ENCODE measurements at regions not wholly inside any gene's neighbourhood (a gene's known extent, or its start where the extent isn't known, plus 50 kb on each side); places are given as distances from the start of the nearest gene placed in this dataset.
"Not testable (repeated sequence)": the region's sequence is repeated elsewhere in the genome, so short reads cannot be mapped to it uniquely, and the experiment has no call there.

DNA sequence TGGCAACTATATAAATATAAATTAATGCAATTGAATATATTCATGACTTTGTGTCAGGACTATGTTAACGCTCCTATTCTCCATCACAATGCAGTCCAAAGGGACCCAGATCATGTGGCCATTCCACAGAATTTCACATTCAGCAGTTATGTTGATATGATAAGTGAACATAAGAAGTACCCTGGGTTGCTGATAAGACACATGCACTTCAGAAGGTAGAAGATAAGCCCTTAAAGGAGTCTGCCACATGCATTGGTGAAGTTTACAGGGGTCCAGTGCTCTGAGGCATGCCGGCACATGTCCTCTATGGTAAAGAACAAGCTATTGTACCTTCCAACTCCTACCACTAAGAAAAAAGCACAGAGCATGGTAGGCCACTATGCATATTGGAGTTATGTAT lies 76.4 kb downstream of the PHAX start:
- no peak for ATAC-seq (ENCODE audit: insufficient read depth, low read depth)
- Histone ChIP-seq H3K4me2 (ENCODE audit: insufficient read depth, low read length) (no peak overlapping the region), H3K9me3 (ENCODE audit: insufficient read depth, low read length, severe bottlenecking) (no peaks in the 10 kb centered on the region), H3K79me2 (ENCODE audit: insufficient read depth, low read length) (no peaks in the 10 kb centered on the region), H3K4me1 (ENCODE audit: insufficient read depth, low read length) (peaks cover 25% of the 10 kb centered on the region), H2AFZ (ENCODE audit: low read depth, low read length) (no peak overlapping the region), H3K27ac (ENCODE audit: low read length) (no peak overlapping the region), H3K27me3 (ENCODE audit: insufficient read depth, low read length, poor library complexity) (no peaks in the 10 kb centered on the region), H3K36me3 (ENCODE audit: insufficient read depth, low read length) (no peaks in the 10 kb centered on the region), H4K20me1 (ENCODE audit: insufficient read depth, low read length) (no peaks in the 10 kb centered on the region), H3K4me3 (ENCODE audit: low read depth in 1 of 2, low read length in 2 of 2) (no peak overlapping the region), H3K9ac (ENCODE audit: low read depth, low read length) (no peak overlapping the region)
- TF ChIP-seq CTCF (IDR thresholded peaks at IDR 0.05; ENCODE audit: borderline replicate concordance, extremely low read depth, low read length, poor library complexity, severe bottlenecking) = no peak
- TF ChIP-seq EZH2 (IDR thresholded peaks at IDR 0.05; ENCODE audit: borderline replicate concordance, low read depth, low read length, severe bottlenecking) = no peak
- no peak for DNase-seq

DNA sequence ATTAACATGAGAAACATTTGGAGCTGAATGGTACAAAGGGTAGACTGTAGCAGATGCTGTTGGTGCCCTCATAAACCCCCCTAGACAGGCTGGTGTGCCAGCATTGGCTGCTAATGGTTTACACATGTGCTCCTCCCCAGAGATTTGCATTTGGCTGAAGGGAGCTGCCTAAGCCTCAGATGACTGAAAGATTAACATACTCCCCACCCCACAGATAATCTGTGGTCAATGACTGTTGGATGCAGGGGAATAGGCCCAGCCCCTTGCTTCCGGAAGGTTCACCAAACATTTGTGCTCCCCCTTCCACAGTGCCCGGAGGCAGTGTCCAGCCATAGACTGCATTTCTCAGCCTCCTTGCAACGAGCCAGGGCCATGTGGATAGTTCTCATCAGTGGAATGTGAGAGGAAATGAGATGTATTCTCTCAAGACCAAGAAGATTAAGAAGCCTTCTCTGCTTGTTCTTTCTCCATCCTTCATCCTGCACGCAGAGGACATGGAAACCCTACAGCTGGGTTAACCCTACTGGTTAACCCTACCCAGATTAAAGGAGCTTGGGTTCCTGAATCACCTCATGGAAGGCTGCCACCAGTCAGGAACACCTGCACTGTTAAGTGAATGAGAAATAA lies 79.6 kb downstream of the PHAX start:
- Histone ChIP-seq H3K4me3 (ENCODE audit: low read depth in 1 of 2, low read length in 2 of 2) (no peak overlapping the region), H4K20me1 (ENCODE audit: insufficient read depth, low read length) (no peaks in the 10 kb centered on the region), H3K27ac (ENCODE audit: low read length) (peak overlapping the region; percentile 42; the same call in 1 of the 2 replicates), H3K79me2 (ENCODE audit: insufficient read depth, low read length) (no peaks in the 10 kb centered on the region), H3K4me2 (ENCODE audit: insufficient read depth, low read length) (no peak overlapping the region), H3K9me3 (ENCODE audit: insufficient read depth, low read length, severe bottlenecking) (no peaks in the 10 kb centered on the region), H3K27me3 (ENCODE audit: insufficient read depth, low read length, poor library complexity) (no peaks in the 10 kb centered on the region), H2AFZ (ENCODE audit: low read depth, low read length) (no peak overlapping the region), H3K4me1 (ENCODE audit: insufficient read depth, low read length) (peaks cover 32% of the 10 kb centered on the region), H3K36me3 (ENCODE audit: insufficient read depth, low read length) (no peaks in the 10 kb centered on the region), H3K9ac (ENCODE audit: low read depth, low read length) (no peak overlapping the region)
- ATAC-seq (ENCODE audit: insufficient read depth, low read depth) (peak; percentile 77), DNase-seq (peak; percentile 38)
- TF ChIP-seq EZH2 (IDR thresholded peaks at IDR 0.05; ENCODE audit: borderline replicate concordance, low read depth, low read length, severe bottlenecking) (no peak), CTCF (IDR thresholded peaks at IDR 0.05; ENCODE audit: borderline replicate concordance, extremely low read depth, low read length, poor library complexity, severe bottlenecking) (no peak)

- H2AFZ ChIP-seq (ENCODE audit: low read depth, low read length); DNase-seq; H3K4me3 ChIP-seq (ENCODE audit: low read depth in 1 of 2, low read length in 2 of 2); ATAC-seq (ENCODE audit: insufficient read depth, low read depth); H3K36me3 ChIP-seq (ENCODE audit: insufficient read depth, low read length); H4K20me1 ChIP-seq (ENCODE audit: insufficient read depth, low read length); H3K79me2 ChIP-seq (ENCODE audit: insufficient read depth, low read length); H3K9ac ChIP-seq (ENCODE audit: low read depth, low read length); H3K9me3 ChIP-seq (ENCODE audit: insufficient read depth, low read length, severe bottlenecking); H3K4me2 ChIP-seq (ENCODE audit: insufficient read depth, low read length); H3K27me3 ChIP-seq (ENCODE audit: insufficient read depth, low read length, poor library complexity); H3K27ac ChIP-seq (ENCODE audit: low read length): not testable (repeated sequence)
- peaks cover 40% of the 10 kb centered on the region for H3K4me1 ChIP-seq (ENCODE audit: insufficient read depth, low read length)
These were observed 80.6 kb downstream of the PHAX start for GRCh38 chr5:126681314-126681713.

DNA sequence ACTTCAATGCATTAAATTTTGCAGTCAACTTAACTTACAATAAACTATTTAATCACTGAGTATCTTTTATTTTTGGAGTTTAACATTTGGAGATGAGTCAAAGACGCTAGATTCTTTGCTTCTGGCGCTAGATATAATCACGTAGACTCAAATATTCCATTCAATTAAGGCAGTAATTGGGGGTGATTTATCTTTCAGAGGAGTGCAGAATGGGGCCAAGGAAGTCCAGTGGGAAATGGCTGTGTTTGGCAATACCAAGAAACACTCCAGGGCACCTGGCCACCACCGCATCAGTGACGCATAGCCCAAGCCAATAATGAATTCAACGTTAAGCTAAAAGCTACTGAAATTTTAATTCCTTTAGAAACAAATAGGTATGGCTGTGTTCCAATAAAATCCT lies 81.2 kb downstream of the PHAX start:
- TF ChIP-seq CTCF (IDR thresholded peaks at IDR 0.05; ENCODE audit: borderline replicate concordance, extremely low read depth, low read length, poor library complexity, severe bottlenecking) (no peak), EZH2 (IDR thresholded peaks at IDR 0.05; ENCODE audit: borderline replicate concordance, low read depth, low read length, severe bottlenecking) (no peak)
- Histone ChIP-seq H4K20me1 (ENCODE audit: insufficient read depth, low read length) (no peaks in the 10 kb centered on the region; the same call in 1 of the 2 replicates), H3K4me2 (ENCODE audit: insufficient read depth, low read length) (no peak overlapping the region), H3K4me3 (ENCODE audit: low read depth in 1 of 2, low read length in 2 of 2) (no peak overlapping the region), H3K27me3 (ENCODE audit: insufficient read depth, low read length, poor library complexity) (no peaks in the 10 kb centered on the region), H3K79me2 (ENCODE audit: insufficient read depth, low read length) (no peaks in the 10 kb centered on the region), H3K4me1 (ENCODE audit: insufficient read depth, low read length) (peaks cover 44% of the 10 kb centered on the region), H2AFZ (ENCODE audit: low read depth, low read length) (no peak overlapping the region), H3K27ac (ENCODE audit: low read length) (no peak overlapping the region), H3K9me3 (ENCODE audit: insufficient read depth, low read length, severe bottlenecking) (no peaks in the 10 kb centered on the region), H3K9ac (ENCODE audit: low read depth, low read length) (no peak overlapping the region), H3K36me3 (ENCODE audit: insufficient read depth, low read length) (no peaks in the 10 kb centered on the region)
- no peak for ATAC-seq (ENCODE audit: insufficient read depth, low read depth)
- DNase-seq = no peak

Measured in DND-41 (cell line).